ENCODE measurements at regions not wholly inside any gene's neighbourhood (a gene's known extent, or its start where the extent isn't known, plus 50 kb on each side); places are given as distances from the start of the nearest gene placed in this dataset.

- Histone ChIP-seq H3K27ac (no peak overlapping the region), H3K27me3 (no peaks in the 10 kb centered on the region), H3K4me1 (no peaks in the 10 kb centered on the region), H3K4me3 (no peak overlapping the region), H3K36me3 (ENCODE audit: low read depth, missing control alignments) (no peaks in the 10 kb centered on the region), H3K9me3 (no peaks in the 10 kb centered on the region)
- no peak for DNase-seq
- WGBS, 2 donors = 71 to 75% methylated on average over 3 of the region's 3 CpGs
- TF ChIP-seq, protein P1, sequence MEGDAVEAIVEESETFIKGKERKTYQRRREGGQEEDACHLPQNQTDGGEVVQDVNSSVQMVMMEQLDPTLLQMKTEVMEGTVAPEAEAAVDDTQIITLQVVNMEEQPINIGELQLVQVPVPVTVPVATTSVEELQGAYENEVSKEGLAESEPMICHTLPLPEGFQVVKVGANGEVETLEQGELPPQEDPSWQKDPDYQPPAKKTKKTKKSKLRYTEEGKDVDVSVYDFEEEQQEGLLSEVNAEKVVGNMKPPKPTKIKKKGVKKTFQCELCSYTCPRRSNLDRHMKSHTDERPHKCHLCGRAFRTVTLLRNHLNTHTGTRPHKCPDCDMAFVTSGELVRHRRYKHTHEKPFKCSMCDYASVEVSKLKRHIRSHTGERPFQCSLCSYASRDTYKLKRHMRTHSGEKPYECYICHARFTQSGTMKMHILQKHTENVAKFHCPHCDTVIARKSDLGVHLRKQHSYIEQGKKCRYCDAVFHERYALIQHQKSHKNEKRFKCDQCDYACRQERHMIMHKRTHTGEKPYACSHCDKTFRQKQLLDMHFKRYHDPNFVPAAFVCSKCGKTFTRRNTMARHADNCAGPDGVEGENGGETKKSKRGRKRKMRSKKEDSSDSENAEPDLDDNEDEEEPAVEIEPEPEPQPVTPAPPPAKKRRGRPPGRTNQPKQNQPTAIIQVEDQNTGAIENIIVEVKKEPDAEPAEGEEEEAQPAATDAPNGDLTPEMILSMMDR (IDR thresholded peaks at IDR 0.05) = no peak
- no peak for TF ChIP-seq POLR2A (IDR thresholded peaks at IDR 0.05)
- intact Hi-C loops (cut with DNase I; ENCODE audit: low total_unique reads) = no loop called here
These were observed 58.1 kb upstream of the KITLG start for GRCh38 chr12:88638388-88638787.

DNA sequence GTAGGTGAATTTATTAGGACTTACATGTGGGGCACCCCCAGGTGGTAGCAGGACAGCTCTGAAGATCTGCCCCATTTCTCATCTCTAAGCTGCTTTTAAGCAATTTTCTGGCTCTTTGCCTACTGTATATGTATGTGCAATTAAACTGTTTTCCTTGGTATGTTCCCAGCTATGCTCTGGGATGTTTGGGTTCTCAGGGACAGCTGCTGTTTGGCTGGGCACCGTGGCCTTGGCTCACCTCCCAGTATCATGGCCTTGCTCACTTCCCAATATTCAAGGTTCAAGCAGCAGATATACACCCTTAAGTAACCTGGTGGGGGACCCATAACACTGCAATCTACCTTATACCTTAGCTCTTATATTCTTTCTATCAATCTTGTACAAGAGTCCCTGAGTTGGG is 53.7 kb upstream of the KITLG start:
- Histone ChIP-seq H3K9me3 (no peaks in the 10 kb centered on the region), H3K36me3 (ENCODE audit: low read depth, missing control alignments) (no peaks in the 10 kb centered on the region), H3K4me3 (no peak overlapping the region), H3K27ac (no peak overlapping the region), H3K4me1 (no peaks in the 10 kb centered on the region), H3K27me3 (no peaks in the 10 kb centered on the region)
- 0 to 19% methylated on average over 1 of the region's 1 CpG for WGBS, 2 donors
- TF ChIP-seq, protein P1 (IDR thresholded peaks at IDR 0.05) = no peak
- TF ChIP-seq POLR2A (IDR thresholded peaks at IDR 0.05) = no peak
- intact Hi-C loops (cut with DNase I; ENCODE audit: low total_unique reads) = no loop called here
- DNase-seq = no peak

DNA sequence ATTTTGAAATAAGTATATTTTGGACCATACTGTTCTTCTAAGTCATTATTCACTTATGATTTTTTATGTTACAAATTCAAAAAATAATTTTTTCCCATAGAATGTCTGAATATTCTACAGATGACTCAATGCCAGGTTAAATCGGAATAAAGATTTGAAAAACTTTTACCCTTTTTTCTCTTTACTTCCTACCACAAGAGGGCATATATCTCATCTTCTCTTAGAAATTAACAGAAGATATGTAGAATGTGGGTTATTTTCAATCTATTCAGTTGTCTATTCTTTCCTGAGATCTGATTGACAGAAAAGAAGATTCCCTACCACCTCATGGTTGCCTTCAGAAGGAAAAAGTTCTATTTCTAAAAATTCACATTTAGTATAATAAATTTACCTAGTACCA is 53.0 kb upstream of the KITLG start:
- Histone ChIP-seq H3K27ac (no peak overlapping the region), H3K9me3 (no peaks in the 10 kb centered on the region), H3K36me3 (ENCODE audit: low read depth, missing control alignments) (no peaks in the 10 kb centered on the region), H3K4me1 (no peaks in the 10 kb centered on the region), H3K4me3 (no peak overlapping the region), H3K27me3 (no peaks in the 10 kb centered on the region)
- intact Hi-C loops (cut with DNase I; ENCODE audit: low total_unique reads) = no loop called here
- WGBS, 2 donors = 90 to 94% methylated on average over 1 of the region's 1 CpG
- no peak for DNase-seq
- TF ChIP-seq, protein P1 (IDR thresholded peaks at IDR 0.05) = no peak
- TF ChIP-seq POLR2A (IDR thresholded peaks at IDR 0.05) = no peak

- no peaks in the 10 kb centered on the region for H3K4me1 ChIP-seq
- no peak overlapping the region for H3K27ac ChIP-seq
- no peak for DNase-seq
- H3K36me3 ChIP-seq (ENCODE audit: low read depth, missing control alignments) = no peaks in the 10 kb centered on the region
- intact Hi-C loops (cut with DNase I; ENCODE audit: low total_unique reads) = no loop called here
- no peak overlapping the region for H3K4me3 ChIP-seq
- H3K27me3 ChIP-seq = no peaks in the 10 kb centered on the region
- TF ChIP-seq POLR2A (IDR thresholded peaks at IDR 0.05) = no peak
- TF ChIP-seq, protein P1 (IDR thresholded peaks at IDR 0.05) = no peak
- no peaks in the 10 kb centered on the region for H3K9me3 ChIP-seq
These were observed 50.3 kb upstream of the KITLG start for GRCh38 chr12:88630561-88630960.

Small RNA genes lying in the stretch of these regions (small RNA-seq; reads per million reads assigned to genes)
- gene RNU7-120P = 0 reads per million in 2 donors
